COLO829 (cell line): ENCODE measurements at regions not wholly inside any gene's neighbourhood (a gene's known extent, or its start where the extent isn't known, plus 50 kb on each side); places are given as distances from the start of the nearest gene placed in this dataset.
"Not testable (repeated sequence)": the region's sequence is repeated elsewhere in the genome, so short reads cannot be mapped to it uniquely, and the experiment has no call there.

ENCODE experiments used
- DNase-seq: peaks from one replicate; pipeline ENCODE4 v3.0.0; 2012; ENCODE audit warnings: low spot score

DNA sequence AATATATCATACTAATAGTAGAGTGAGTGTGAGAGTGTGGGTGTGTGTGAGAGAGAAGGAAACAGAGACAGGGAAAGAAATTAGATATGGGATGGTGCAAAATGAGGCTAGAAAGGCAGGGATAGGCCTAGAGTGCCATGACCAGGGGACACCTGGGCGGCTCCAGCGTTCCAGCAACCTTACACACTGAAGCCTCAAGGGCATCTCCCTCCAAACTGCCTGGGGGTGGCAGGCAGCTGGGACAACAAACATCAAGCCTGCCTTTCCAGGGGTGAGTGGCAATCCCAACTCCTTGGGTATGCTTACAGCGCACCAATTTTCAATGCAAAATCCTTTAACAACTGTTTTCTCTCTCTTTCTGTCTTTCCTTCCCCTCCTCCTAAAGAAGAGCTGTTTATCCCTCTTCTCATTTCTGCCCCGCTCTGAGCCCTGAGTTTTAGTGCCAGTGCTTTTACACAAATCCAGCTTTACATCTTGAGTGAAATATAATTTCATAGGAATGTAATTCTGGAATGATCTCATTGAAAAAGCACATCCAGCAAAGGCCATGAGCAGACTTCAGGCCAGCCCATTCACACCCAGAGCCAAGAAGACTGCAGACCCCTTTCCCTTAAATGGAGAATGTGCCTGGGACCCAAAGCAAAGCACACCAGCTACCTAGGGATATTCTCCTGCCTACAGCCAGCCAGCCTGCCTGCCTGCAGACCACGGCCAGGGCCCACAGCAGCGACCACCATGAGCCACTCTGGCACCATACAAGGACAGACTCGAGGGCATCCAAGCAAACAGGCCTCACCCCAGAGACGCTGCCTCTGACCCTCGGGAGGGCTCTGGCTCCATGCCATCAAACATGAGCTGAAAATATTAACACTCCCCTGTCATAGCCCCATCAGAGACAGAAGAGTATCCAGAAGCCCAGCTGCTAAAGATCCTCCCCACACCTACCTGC lies 90.3 kb downstream of the RPL27A start:
- DNase-seq: no peak

DNA sequence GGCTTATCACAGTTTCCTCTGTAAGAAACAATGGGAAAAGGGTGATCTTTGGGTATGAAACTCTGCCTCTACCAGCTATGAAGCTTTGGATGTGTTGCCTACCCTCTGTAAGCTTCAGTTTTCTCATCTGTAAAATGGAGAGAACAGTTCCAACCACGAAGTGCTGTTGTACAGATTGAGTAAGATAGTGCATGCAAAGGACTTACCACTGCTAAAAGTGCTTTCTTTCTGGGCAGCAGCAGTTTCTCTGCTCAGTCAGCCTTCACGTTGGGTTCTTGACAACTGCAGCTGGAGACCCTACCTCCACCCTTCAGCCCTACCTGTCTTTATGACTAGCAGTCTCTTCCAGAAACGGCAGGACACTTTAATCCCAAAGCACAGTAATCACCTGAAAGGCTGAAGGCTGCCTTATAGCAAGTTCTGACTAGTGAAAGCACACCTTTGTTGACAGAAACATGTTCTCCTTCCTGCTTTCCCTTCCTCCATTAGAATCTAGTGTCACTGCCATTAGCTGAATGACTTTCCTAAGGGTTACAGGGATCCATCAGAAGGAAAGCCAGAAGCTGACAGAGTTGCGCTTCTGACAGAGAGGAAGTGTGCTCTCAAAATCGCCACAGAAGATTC lies 91.4 kb downstream of the RPL27A start:
- DNase-seq: no peak

DNA sequence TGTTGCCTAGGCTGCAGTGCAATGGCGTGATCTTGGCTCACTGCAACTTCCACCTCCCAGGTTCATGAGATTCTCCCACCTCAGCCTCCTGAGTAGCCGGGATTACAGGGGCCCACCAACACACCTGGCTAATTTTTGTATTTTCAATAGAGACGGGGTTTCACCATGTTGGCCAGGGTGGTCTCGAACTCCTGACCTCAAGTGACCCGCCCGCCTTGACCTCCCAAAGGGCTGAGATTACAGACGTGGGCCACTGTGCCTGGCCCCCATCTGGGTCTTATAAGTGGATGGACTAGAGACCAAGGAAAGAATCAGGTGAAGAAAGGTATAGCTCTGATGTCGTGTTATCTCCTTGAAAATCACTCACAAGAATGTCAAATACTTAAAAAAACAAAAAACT lies 92.3 kb downstream of the RPL27A start:
- DNase-seq: not testable (repeated sequence)

DNA sequence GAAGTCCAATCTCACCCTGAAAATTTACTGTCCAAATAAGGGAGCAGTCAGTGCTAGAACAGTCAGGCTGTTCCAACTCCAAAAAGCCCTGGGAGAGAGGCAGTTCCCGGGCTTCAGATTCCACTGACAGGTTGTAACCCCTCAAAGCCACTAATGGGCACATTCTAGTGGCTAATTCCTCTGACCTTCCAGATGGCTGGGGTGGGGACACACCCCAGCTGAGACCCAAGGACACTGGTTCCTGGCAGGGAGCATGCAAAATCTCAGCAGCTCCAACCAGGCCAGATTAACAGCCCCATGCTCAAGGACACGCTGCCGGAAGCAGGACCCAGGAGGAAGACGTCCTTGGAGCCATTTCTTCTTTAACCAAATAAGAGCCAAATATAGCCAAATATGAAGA lies 92.7 kb downstream of the RPL27A start:
- DNase-seq: no peak

DNA sequence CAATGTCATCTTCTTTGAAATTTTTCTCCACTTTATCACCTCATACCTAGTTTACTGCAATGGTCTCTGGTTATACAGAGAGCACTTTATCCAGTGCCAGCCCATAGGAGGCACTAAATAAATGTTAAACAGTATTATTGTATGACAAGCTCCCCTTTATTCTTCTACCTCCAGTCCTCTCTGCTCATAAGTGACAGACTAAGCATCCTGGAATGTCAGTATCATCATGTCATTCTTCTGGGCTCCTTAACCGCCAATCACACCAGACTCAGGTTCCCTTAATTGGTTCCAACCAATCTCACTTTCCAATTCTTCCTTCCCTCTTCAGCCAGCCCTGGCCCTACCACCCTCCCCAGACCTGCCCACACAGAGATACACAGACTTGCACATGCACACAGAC lies 93.1 kb downstream of the RPL27A start:
- no peak for DNase-seq

DNA sequence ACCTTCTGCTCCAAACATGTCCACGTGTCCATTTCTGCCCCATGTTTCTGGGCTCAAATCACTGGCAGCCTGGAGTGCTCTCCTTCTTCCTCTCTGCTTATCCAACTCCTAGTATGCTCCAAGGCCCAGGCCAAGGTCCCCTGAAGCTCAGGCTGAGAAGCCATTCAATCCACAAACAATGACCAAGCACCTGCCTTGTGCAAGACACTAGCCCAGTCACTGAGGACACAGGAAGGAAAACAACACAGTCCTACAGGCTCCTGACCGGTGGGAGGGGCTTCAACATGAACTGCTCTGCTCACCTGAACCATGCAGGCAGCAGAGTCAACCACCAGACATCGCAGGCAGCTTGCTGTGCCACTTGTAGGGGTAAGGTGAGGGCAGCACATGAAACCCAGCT lies 93.6 kb downstream of the RPL27A start:
- no peak for DNase-seq

DNA sequence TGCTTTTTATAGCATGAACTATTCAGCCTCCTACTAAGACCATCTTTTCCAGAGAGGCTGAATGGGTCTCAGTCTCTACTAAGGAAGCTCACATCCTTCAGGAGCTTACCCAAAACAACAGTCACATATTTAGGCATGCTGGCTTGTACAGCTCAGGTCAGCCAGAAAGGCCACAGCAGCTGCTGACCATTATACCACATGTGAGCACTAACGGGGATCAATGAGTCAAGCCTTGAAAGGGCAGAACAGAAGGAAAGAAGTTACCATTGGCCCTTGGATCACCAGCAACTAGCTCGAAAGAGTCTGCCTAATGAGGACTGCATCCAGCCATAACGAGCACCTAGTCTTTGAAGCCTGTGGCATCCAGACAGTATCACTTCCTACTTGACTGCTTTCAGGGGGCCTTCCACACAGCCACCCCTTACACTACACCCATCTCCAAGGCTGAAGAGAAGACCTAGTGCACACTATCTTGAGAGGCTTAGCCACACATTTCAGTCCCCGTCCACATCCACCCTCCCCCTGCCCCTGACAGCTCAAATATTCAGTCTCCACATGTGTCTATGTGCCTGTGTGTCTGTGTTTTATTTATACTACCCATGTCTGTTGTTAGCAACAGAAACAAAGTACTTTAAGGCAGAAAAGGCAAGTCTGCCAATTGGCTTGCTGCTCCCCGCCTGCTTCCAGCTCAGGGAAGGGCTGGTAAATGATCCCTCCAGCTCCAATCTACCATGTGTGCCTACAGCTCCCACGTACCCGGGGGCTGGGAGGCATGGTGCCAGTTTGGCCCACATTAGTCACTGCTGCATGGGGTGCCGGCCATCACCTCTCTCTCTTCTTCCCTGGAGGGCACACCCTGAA lies 95.5 kb downstream of the RPL27A start:
- no peak for DNase-seq

DNA sequence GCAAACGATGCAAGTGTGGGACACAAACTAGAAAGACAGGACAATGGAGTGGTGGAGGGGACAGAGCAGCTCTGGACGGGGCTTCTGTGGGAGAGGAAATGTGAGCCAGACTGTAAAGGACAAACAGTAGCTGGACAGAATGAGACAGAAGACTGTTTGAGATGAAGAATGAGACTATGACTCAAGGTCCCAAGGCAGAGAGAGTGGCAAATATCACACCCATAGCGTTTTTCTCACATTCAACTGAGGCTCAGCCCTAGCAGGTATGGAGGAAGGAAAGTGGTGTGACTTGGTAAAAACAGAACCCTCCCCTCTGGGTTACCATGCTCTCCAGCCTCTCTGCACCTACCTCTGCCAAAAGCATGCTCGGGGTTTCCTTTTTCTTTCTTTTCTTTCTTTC lies 96.5 kb downstream of the RPL27A start:
- no peak for DNase-seq

DNA sequence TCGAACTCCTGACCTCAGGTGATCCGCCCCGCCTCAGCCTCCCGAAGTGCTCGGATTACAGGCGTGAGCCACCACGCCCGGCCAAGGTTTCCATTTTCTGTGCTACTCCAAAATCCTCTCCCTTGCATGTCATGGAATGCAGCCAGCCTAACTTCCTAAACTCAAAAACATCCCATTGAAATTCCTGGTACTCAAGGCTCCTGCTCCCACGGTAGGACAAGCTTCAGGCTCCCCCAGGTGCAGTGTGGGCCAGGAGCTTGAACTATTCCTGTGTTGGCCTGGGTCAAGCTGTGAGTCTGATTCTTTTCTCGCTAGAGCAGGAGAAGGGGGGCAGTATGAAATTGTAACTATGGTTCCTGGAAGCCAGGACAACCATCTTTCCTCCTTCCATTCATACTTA lies 97.1 kb downstream of the RPL27A start:
- DNase-seq: no peak

DNA sequence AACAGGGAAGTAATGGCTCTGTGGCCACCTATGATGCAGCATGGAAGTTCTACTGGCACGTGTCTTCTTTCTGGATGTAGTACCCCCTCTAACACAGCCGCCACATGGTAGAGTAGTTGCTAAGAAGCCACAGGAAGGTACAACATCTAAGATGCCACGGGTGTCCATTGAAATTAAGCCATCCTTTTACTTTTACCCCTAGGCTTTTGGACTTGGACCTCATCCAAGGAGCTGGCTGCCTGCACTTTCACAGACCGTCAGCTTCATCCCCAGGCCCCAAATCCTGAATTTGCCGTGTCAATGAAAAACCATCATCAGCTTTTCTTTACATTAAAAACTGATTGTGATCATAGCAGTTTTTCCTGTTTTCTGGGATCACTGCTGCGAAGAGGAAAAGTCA lies 102.4 kb downstream of the RPL27A start:
- DNase-seq: no peak

DNA sequence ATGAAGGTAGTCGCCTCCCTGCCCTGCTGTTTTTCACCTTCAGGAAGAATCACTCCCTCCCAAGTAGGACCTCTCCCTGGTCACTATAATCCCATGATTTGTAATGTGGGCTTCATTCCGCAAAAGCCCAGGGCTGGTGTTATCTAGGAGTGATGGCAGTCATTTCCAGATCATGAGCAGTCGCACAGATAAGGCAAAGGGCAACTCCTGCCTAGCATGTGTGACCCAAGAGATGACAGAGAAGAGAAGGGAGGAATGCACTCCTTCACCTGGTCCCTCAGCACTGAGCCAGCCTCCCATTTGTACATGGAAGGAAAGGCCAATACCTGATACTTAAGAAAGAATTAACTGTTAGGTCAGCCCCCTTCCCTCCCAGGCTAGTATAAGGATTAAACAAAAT lies 102.9 kb downstream of the RPL27A start:
- DNase-seq: no peak

DNA sequence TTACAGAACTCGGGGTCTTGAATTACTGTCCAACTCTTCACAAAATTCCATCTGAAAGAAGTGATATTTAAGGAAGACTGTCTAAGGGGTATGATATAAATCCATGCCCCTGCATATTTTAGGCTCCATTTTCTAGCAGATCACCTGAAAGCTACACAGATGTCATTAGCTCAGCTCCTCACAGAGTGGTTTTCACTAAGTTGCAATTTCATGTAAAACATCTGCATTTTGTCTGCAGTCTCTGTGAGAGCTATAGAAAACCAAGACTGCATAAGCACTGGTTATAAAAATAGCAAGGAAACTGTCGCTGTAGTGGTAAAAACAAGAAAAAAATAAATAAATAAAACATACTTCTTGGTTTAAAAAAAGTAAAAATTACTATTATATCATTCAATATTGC lies 103.4 kb downstream of the RPL27A start:
- DNase-seq: no peak

DNA sequence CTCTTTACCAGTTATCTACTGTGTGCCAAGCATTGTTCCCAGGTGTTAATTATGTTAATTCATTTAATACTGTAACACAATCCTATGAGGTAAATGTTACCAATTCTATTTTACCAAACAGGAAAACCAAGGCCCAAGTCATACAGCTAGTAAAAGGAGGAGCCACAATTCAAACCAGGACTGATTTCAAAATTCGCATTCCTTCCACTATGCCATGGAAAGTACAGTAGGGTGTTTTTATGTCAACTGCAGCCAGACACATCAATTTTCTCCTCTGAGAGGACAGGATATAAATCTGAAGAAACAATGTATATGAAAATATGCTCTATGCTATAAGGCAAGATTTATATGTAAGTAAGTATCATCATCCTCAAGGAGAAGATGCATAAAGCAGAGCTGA lies 104.3 kb downstream of the RPL27A start:
- no peak for DNase-seq

DNA sequence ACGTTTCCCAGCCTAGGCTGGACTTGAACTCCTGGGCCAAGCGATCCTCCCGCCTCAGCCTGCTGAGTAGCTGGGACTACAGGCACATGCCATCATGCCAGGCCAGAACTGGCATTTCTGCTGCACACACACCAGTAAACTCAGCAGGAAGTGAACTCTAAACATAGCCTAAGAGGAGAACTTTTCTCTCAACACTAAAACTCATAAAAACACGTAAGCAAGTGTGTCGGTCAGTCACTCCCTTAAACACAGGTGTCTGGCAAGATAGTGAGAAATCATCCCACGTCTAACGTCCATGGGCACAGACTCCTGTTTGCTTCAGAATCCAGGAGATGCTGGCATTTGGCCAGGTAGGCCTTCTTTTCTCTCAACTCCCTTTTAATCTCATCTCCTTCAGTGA lies 104.8 kb downstream of the RPL27A start:
- no peak for DNase-seq

DNA sequence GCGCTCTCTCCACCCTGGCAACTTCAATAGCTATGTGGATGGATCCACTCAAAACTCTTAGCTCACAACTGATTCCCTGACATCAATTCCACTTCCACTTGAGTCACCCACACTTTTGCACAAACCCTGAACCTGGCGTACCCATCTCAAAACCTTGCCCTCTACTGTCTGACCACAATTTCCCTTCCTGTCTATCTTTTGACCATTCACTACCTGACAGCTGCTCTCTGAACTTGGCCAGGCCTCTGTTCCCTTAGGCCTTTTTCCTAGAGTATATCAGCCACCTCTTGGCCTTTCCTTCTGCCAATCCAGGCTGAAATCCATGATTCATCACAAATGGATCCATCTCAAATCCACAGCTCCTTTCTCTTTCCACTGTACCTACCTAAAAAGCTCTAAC lies 106.0 kb downstream of the RPL27A start:
- DNase-seq: no peak

DNA sequence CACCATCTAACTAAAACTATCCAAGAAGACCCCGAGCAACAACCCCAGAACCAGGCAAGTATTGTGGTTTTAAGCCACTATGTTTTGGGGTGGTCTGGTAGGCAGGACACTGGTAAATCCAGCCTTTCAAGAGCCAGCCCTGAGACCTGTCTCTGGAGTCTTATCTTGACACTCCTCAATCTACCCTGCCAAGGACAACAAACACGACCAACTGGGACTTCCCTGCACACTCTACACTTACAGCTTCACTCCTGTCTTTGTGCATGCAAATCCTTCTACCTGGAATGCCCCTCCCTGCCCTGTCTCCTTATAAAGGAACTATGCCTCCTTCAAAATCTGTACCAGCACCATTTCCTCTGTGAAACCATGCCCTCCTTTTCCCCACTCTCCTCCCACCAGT lies 107.3 kb downstream of the RPL27A start:
- DNase-seq: no peak

DNA sequence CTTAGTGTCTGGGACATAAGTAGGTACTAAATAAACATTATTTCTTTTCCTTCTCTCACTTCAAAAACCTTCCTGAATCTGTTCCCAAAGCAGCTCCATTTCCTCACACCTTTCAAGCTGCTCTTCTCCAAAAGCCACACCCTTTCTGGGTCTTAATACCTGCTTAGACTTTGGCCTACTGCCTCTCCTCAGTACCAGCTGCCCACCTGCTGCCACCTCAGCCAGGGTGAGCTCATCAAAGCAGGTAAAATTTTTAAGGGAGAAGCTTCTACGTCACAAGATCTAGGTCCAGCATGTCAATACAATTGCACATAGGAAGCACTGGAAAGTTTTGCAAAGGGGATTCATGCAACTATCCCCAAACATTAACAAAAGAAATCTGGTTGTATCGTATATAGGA lies 108.4 kb downstream of the RPL27A start:
- no peak for DNase-seq

DNA sequence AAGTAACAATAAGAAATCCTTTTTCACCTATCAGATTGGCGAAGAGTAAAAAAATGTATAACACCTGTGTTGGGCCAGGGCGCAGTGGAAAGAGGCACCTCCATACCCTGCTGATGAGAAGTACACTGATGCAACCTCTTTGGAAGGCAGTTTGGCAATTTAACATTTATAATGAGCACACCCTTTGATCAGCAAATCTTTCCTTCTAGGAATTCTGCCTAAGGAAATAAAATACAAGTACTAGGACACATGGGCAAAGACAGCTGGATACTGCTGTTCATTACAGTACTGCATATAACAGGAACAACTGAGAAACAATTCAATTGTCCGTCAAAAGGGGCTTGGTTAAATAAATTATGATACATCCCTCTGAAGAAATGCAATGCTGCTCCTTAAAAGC lies 110.1 kb downstream of the RPL27A start:
- no peak for DNase-seq

DNA sequence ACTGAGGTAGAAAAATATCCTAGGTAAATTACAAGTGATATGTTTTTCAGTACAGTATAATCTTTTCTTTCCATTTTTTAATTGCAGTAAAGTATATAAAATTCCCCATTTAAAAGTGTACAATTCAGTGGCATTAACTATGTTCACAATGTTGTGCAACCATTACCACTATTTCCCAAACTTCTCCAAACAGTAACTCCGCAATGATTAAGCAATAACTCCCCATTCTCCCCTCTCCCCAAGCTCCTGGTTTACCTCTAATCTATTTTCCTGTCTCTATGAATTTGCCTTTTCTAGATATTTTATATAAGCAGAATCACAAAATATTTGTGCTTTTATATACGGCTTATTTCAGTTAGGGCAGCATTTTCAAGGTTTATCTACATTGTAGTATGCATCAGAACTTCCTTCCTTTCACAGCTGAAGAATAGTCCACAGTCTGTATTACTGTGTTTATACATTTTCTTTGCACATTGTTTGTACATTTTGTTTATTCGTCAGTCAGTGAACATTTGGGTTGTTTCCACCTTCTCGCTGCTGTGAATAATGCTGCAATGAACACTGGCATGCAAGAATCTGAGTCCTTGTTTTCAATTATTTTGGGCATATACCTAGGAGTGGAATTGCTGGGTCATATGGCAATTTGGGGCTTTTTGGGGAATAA lies 110.7 kb downstream of the RPL27A start:
- DNase-seq: no peak

DNA sequence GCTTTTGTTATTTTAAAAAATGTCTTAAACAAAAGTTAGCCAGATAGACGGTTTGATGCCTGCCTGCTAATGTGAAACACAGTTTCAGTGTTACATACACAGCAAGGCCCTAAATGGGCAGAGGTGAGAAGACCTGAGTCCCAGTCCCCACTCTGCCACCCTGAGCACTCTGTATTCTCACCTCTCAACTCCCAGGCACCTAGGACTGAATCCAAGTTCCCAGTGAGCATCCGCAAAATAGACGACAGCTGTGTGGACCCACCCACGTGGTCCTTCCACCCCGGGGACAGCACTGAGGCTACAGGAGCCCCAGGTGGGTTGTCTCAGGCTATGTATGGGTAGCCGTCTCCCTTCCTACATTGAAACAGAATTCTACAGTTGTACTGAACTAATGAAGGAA lies 111.5 kb downstream of the RPL27A start:
- DNase-seq: no peak

DNA sequence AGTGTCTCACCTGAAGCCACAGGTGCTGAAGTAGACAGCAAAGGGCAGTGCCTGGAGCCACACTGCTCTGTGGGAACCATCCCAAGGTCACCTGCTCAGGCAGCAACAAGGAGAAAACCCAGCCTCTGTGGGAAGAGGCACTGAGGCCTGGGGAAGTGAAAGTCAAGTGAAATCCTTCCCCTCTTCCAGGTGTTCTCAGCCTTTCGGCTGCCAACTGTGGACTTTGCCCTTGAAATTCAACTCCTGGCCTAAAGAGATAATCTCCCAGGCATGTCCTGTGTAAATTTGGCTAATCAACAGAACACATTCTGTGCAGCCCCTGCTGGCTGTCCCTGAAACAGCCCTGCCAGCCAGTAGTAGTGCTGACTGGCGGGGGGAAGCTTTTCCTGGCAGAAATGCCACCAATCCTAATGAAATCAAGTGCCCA lies 112.1 kb downstream of the RPL27A start:
- DNase-seq: no peak

DNA sequence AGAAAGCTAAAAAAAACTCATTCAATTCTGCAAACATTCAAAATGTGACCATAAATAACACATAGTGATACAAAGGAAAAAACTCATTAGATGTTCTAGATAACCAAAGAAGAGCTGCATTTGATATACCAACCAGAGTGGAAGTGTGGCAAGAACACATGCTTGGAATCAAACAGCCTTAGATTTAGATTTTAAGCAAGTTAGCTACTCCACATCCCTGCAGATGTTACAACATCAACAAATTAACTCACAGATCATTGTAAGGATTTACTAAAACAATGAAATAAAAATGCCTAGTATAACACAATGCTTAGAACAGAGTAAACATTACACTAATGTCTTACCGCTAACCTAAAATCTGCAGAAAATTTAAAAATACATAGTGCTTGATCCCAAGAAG lies 114.0 kb upstream of the AKIP1 start:
- DNase-seq: no peak
